B cell (primary cell): ENCODE measurements at regions not wholly inside any gene's neighbourhood (a gene's known extent, or its start where the extent isn't known, plus 50 kb on each side); places are given as distances from the start of the nearest gene placed in this dataset.

Experiments
- EZH2 ChIP-seq: IDR thresholded peaks from 2 replicates; pipeline ENCODE4 v1.6.1; 2012; ENCODE audit warnings: borderline replicate concordance, low read depth, mild to moderate bottlenecking, moderate library complexity, low read length; ENCODE audit not compliant: insufficient read depth, poor library complexity, severe bottlenecking
- TF ChIP-seq, protein P1 (sequence below): fragments of 200-600 bp; IDR thresholded peaks from one replicate; pipeline ENCODE4 v1.8.0; 2022; ENCODE audit warnings: antibody characterized with exemption, mild to moderate bottlenecking

DNA sequence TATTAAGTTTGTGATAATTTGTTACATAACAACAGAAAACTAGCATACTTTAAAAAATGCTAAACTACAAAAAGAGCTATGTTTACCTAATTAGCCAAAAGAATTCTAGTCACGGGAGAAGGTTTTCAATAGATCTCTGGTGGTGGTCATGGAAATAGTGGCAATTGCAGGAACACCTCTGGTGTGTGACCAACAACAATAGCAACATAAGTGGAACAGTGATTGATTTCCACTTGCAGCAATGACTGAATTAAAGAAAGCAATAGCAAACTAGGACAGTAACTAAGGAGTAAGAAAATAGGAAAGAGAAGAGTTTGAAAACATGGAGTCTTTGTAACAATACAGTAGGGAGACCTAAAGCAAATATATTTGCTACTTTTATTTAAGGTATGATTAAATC lies 171.3 kb upstream of the ADGRL4 start:
- TF ChIP-seq, protein P1, sequence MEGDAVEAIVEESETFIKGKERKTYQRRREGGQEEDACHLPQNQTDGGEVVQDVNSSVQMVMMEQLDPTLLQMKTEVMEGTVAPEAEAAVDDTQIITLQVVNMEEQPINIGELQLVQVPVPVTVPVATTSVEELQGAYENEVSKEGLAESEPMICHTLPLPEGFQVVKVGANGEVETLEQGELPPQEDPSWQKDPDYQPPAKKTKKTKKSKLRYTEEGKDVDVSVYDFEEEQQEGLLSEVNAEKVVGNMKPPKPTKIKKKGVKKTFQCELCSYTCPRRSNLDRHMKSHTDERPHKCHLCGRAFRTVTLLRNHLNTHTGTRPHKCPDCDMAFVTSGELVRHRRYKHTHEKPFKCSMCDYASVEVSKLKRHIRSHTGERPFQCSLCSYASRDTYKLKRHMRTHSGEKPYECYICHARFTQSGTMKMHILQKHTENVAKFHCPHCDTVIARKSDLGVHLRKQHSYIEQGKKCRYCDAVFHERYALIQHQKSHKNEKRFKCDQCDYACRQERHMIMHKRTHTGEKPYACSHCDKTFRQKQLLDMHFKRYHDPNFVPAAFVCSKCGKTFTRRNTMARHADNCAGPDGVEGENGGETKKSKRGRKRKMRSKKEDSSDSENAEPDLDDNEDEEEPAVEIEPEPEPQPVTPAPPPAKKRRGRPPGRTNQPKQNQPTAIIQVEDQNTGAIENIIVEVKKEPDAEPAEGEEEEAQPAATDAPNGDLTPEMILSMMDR = no peak
- no peak for TF ChIP-seq EZH2
